C1 segment of cervical spinal cord (tissue), 14 donors: ENCODE measurements at regions not wholly inside any gene's neighbourhood (a gene's known extent, or its start where the extent isn't known, plus 50 kb on each side); places are given as distances from the start of the nearest gene placed in this dataset.

Experiments used
- DNase-seq, 14 donors: peaks; one replicate each; lab custom pipeline; 2025; lab: John Stamatoyannopoulos, UW

DNA sequence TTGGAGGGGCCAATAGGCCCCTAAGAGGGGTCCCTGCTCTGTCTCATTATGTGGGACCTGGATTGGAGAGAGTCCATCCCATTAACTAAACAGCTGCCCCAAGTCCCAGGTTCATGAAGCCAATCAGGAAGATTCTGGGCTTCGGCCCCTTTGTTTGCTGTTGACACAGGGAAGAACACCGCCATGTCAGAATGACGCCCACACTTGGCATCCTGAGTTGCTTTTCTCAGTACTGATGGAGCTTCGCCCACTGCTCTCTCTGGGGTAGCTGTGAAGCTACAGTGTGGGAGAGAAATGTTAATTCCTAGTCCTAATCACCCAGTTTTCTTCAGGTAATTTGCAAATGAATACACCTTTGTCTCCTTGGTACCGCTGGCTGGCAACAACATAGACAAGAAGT is 264.7 kb downstream of the GLRX3 start:
- no peak for DNase-seq

DNA sequence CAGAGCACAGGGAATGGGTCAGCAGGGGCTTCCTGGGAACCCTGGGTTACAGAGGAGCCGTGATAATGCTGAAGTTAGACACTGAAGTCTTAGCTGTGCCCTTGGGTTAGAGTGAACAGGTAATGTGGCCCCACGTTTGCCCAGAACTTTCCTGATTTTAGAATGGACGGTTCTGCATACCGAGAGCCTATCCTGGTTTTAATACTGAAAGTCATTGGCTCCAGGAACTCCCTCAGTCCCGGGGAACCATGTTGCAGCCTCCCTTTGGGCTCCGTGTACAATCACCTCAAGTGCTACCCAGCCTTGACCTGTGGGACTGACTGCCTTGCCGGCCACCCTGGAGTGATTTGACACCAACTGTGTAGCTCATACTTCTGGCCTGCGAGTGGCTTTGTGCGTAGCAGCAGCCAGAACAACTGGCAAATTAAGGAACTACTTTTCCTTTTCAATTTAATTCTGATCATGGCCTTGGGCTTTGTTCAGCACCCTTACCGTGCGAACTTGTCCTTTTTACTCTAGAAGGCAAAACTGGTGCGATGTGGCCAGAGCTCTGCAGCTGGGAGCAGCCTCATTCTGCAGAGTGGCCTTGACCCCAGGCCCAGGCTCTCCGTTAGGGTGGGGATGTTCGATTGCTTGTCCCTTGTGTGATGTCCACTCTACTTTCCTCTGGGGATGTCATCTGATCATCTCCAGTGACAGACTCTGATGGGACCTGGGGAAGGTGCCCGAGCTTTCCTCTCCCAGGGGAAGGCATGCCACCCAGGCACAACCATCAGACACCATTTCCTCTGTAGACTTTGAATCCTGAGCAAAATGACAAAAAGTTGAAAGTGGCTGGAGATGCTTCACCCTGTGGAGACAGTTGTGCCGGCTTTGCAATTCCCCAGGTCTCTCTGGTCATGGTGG is 265.9 kb downstream of the GLRX3 start:
- no peak for DNase-seq

DNA sequence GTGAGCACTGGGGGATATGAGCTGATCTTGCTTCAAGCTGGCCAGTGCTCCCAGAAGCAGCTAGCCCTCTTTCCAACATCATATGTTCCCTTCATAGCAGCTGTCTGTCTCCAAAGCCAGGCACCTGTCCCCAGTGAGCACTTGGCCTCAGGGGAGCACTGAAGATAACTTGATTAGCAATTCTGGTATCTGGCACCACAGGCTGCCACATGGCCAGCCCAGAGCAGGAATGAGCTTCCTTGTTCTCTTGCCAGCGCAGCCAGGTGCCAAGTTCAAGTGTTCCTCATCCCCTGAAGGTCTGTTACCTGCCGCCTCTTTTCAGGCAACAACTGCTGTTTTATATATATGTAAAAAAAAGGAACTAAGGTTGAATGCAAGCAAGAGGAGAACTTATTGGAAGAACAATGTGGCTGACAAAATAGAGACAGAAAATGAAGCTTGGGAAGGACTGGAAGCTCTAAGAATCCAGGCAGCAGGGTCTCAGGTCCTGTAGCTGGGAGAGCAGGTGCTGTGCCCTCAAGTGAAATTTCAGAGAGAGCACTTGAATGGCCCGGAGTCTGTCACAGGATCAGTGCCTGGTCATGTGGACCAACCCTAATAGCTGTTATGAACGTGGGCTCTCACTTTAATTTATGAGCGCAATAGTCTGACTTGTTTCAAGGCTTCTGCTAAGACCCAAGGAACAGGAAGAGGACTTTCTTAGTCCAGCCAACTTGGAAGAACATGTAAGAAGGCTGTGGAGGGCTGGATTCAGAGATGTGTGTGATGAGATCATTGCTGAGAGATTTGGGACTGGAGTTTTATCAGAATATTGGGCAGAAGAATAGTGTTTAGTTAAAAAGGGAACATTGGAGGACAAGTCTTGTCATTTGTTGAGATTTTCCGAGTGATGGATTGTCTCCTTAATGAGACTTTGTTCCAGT is 267.2 kb downstream of the GLRX3 start:
- no peak for DNase-seq

DNA sequence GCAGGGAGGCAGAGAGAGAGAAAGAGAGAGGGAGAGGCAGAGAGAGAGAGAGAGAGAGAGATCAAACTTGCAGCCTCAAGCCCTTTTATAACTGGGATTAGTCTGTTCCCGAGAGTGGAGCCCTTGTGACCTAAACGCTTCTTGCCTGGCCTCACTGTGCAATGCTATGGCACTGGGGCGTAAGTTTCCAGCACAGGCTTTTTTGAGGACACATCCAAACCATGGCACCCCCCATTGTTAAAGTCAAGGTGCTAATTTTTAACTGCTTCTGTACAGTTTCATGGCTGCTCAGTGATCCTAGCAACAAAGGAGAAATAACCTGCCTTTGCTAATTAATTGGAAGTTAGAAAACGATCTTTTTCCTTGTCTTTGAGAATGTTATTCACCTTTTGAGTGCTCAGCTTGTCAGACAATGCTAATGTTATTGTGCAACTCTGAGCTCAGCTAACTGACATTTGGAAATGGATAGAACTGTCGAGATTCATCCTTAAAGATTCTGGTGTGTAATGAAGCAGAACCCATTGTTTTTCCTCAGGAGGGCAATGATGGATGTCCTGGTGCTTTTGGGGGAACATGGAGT is 268.4 kb downstream of the GLRX3 start:
- DNase-seq = no peak

DNA sequence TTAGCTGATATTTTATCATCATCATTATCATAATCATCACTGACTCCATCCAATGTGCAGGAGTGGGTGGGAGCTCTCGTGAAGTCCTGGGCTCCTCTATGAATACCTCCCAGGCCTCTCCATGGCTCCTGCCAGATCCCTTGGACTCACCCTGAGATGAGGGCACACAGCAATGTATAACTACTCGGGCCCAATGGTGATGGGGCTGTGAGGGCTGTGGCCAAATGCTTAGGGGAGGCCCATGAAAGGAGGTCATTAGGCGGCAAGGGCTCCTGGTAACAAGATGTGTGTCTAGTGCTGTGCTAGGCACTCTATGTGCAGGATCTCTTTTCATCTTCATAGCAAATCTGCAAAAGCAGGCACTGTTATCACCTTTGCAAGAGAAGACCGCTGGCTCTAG is 270.9 kb downstream of the GLRX3 start:
- no peak for DNase-seq

DNA sequence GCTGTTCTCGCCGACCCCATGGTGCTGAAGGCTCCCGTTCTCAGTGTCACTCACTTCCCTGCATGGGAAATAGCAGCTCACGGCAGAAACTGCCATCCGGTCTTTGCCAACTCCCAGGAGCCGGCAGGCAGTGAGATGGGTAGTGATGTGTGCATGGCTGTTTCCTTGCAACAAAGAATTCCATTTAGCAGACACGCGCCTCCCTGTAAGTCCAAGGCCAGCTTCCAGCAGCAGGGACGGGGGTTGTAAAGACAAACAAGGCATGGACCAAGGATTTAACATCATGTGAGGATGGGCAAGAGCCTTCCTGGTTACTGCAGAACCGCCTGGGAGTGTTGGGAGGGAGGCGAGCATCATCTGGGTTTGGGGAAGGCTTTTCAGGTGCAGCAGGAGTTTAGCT is 273.1 kb downstream of the GLRX3 start:
- DNase-seq = peak in 1 of 14 donors; percentile 9

DNA sequence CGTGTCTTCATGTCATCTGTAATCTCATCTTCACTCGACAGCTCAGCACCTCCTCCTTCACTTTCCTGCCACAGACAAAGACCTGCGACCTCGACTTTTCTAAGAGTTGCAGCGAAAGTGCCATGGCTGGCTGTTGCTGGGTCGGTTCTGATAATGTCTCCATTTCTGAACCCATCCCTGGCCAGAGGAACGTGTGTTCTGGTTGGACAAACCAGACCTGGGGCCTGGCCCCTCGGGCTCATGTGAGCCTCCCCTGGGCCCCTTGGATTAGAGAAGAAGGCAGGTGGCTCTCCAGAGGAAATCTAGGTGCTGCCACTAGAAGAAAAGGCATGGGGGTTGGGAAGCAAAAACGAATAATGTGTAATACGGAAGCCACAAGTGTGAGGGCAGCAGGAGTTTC is 273.7 kb downstream of the GLRX3 start:
- DNase-seq = no peak

DNA sequence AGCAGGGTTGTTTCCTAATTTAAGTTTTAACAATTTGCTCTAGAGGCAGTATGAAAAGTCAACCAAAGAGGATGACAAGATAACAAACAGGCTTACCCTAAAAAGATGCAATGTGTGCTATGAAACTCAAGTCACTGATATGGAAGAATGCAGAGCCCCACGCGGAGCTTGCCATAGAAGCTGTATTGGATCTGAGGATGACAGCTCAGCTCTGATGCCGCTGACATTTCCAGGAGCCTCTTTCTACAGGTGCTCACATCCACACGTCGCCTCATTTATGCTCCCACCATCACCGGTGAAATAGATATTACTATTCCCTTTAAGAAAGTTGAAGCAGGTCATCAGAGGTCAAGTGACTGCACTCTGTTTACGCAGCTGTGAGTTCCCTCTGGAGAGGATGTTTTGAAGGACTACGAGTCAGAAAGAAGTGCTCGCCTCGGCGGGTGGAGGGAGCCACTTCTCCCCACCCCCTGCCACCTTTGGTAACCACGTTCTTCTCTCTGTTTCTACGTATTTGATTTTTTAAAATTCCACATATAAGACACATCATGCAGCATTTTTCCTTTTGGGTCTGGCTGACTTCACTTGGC is 275.4 kb downstream of the GLRX3 start:
- DNase-seq = no peak

DNA sequence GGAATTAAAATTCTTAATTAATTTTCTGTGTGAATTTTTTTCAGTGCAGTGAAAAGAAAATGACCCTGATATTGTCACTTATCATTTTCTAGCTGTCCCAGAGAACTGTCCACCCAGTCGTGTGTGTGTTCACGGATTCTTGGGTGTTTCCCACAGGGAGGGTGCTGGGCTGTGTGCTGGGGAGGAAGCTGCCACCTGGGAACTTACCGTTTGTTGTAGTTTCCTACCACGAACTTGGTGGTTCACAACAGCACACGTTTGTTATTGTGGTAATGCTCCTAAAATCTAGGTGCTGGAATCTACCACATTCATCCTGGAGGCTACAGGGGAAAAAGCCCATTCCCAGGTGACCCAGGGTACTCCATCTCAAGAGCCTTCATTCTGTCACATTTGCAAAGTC is 276.1 kb downstream of the GLRX3 start:
- DNase-seq = no peak

DNA sequence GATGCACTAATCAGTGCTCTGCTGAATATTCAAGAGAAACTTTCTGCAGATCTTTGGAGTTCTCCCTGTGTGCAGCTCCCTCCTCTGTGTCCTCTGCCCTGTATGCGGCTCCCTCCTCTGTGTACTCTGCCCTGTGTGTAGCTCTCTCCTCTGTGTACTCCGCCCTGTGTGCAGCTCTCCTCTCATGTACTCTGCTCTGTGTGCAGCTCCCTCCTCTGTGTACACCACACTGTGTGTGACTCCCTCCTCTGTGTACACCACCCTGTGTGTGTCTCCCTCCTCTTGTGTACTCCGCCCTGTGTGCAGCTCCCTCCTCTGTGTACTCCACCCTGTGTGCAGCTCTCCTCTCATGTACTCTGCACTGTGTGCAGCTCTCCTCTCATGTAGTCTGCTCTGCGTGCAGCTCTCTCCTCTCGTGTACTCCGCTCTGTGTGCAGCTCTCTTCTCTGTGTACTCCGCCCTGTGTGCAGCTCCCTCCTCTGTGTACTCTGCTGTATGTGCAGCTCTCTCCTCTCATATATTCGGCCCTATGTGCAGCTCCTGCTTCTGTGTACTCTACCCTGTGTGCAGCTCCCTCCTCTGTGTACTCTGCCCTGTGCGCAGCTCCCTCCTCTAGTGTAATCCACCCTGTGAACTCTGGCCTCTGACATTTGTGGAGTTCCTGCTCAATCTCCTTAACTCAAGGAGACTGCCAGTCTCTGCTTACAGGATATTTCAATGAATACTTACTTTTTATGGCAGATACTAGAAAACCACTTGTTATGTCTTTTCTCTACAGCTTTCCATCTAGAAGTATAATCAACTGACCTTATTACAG is 280.4 kb downstream of the GLRX3 start:
- DNase-seq = no peak

DNA sequence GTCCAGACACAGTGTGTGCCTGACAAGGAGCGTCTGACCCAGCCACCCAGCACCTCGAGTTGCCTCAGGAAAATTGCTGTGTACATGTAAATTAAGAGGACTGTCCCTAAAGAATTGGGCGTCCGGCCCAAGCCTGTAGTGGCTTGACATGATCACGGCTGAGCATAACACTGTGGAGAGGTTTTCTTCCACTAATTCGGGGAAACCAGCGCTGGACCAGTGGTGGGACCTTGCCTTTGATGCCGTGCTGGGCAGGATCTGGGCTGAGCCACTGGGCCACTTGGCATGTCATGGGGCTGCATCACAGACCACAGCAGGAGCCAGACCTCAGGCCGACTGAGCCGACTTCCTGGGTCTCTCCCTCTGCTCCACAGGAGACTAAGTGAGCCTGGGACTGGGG is 282.5 kb downstream of the GLRX3 start:
- no peak for DNase-seq

DNA sequence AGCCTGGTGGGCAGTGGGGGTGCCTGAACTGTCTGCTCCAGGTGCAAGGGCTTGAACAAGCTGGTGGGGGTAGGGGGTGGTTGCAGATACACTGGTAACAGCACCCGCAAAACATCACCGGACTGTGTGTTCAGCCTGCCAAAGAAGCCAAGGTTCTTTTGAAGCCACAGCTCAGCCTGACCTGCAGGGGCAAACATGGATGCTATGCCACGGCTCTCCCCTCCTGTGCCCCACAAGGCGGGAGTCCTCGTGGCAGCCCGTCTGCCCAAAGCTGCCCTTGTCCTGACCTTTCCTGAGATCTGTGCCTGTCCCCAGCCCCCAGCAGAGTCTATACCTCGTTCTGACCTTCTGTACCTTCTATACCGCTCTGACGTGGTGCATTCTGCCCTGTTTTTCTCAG is 285.7 kb downstream of the GLRX3 start:
- DNase-seq = no peak

DNA sequence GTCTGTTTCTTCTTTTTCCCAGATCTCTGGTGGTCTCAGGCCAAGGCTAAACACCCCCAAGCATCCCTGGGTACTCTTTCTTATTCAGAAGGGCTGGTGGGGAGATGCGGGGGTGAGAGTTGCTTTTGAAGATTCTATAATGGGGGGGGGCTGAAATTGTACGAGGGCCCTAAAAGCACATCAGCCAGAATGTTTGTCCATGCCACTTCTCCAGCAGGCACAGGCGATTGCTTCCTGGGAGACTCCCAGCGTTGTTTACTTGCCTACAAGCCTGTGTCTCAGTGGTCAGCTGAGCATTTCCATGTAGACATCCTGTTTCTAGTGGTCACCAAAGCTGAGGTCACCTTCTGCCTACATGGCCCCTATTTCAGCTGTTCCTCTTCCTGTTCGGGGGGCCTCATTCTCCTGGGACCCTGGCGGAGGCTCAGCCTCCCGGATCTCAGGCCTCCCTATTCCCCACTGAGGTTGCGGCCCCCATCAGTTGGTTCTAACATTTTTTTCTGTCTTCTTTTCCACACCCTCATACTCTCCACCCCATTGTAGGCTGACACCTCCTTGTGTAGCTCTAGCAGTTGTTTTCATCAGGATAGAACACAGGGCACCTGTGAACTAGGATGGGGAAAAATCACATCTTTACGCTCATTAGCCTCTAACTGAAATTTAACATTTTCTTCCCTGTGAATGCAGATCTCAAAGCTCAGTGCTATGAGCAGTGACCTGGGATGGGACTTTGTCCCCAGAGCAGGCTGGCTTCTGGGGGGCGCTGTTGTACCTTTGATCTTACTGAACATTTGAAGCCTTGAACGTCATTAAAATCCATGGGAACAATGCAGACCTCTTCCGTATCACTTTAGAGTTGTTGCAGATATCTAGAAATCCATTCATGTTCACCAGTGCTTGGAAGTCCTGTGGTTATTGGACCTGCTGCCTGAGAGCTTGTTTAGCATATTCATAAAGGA is 286.5 kb downstream of the GLRX3 start:
- no peak for DNase-seq

DNA sequence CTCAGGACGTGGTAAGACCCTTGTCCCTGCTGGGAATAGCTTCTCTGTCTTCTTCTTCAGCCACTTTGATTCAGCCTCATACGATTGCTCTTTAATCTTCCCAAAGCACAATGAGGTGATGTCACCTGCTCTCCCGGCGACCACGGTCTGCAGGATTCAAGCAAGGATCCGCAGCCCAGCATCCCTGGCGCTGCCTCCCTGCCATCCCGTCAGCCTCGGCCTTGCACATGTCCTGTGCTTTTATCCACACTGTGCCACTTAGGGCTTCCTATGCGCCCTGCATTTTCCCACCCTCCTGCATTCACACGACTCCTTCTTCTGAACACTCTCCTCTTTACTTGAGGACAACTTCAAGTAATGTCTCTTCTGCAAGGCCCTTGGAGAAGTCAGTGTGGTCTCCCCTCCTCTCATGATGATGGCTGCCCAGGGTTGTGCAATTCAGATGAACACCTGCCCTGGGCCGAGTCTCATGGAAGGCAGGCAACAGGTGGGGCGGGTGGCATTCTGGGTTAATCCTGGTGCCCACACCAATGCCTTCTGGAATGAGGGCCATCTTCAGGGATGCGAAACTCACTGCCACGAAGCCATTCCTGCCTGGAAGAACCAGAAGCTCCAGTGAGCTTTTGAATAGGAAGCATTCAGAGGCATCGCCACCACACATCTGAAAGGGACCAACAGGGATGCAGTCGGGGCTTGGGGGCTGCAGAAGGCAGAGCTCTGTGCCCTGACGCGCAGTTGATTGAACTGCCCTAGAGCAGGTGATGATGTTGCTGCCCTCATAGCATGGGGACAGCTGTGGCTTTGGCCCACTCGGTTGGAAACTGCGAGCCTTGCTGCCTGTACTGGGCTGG is 287.5 kb downstream of the GLRX3 start:
- DNase-seq = no peak

DNA sequence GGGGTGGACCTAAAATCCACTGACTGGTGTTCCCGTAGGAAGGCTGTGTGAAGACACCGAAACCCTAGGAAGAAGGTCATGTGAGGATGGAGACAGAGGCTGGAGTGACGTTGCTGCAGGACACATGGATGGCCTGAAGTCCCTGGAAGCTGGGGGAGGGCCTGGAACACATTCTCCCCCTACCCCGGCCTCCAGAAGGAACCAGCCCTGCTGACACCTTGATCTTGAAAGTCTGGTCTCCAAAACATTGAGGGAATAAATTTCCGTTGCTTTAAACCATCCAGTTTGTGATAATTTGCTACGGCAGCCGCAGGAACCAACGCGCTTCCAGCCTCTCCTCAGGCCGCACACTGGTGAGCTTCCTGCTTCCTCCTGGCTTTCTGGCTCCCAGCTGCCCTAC is 288.2 kb downstream of the GLRX3 start:
- no peak for DNase-seq

DNA sequence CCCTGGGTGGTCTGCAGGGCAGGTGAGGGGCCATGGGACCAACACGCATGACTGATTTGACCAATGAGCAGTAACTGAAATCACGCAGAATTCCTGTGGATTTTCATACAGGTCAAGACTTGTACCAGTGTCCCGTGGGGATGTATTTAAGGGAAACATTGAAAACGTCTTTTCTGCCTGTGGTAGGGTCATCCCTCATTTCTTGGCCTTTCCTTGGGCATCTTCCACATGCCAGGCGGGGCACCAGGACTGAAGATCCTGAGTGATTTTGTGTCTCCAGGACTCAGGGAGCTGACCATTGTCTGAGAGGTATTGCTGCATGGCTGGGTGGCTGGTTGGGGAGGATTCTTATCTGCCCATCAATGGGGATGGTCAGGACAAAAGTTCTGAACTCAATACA is 289.0 kb downstream of the GLRX3 start:
- DNase-seq = no peak

DNA sequence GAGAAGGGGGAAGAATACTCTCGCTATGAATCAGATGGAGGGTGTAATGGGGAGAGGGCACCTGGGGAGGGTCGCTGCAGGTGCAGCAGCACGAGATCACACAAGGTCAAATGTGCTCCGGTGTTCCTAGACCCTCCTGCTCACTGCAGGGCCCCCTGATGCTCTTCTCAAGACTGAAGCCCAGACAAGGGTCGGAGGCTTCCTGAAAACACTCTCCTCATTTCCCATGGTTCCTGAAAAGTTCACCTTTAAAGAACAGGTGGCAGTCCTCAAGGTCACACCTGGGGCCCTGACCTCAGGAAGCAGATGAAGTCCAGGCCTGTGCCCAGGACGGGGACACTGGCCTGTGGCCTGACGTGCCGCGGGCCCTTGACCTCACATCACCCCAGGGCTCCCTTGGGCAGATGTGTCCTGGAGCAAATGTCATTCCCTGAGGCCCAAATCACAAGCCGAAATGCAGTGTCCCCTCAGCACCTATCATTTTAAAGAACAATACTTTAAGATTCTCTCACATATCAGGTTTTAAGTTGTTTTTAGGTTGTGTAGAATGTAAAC is 289.8 kb downstream of the GLRX3 start:
- no peak for DNase-seq

DNA sequence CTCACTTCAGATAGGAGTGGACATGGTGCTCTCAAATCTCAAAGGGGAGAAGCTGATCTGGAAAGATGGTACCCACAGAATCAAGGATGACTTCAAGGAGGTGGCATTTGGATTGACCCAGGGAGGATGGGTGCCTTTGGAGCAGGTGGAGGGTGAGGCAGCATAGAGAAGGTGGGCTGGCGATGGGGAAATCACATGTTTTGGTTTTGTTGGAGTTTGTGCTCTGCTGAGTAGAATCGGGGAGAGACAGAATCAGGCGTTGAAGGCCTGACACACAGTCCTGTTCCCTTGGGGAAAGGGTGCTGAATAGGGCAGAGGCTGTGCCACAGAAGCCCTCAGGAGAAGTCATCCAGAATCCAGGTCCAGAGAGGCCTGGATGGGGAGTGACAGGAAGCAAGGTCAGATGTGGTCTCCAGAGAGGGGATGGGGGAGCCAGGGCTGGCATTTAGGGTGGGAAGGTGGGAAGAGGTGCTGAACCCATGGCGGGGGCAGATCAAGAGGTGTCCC is 291.1 kb downstream of the GLRX3 start:
- no peak for DNase-seq
